Activated CD4-positive, alpha-beta T cell treated with anti-CD3 and anti-CD28 coated beads, Interleukin-2, amount 50 U/mL, for 4 hours (primary cell): ENCODE measurements at regions not wholly inside any gene's neighbourhood (a gene's known extent, or its start where the extent isn't known, plus 50 kb on each side); places are given as distances from the start of the nearest gene placed in this dataset.
A peak's percentile ranks its signal among the peaks of the same experiment; 100 is the strongest.
"Not testable (repeated sequence)": the region's sequence is repeated elsewhere in the genome, so short reads cannot be mapped to it uniquely, and the experiment has no call there.

Source experiments
- DNase-seq, 2 experiments: peaks; one replicate each; pipeline ENCODE4 v3.0.0-alpha.2; 2020

DNA sequence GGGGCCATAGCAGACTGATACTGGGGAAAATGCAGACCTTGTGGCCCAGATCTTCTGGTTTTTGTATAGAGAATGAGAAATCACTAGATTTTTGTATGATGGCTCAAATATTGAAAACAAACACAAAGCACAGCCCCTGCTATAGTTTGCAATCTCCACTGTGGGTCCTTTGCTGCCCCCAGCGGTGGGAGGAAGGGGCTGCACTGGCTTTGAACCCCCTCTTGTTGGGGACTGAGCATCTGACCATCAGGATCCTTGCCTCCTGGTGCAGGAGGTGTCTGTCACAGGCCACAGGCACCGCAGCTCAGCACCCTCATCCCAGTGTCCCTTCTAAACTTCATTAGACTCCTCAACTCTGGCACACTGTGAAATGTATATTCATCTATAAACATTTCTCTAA lies 252.3 kb downstream of the BCL2L11 start:
- DNase-seq: not testable (repeated sequence)

GRCh38 chr2:111373989-111374388 lies 253.3 kb downstream of the BCL2L11 start:
- DNase-seq: not testable (repeated sequence)

DNA sequence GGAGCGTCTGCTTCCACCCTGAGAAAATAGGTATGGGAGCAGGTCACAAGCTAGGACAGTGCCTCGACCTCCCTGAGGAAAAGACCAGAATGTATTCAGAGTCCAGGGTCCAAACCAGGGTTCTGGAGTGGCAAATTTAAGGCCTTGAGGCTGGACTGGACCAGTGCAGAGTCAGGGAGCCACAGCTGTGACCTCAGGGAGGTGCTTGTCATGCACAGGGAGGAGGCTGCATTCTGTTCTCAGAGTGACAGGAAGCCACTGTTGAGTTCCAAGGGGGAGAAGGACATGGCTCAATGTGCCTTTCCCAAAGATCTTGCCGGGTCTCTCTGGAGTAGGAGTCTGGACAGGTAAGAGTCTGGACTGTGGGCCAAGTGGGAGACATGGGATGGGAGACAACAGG lies 254.0 kb downstream of the BCL2L11 start:
- not testable (repeated sequence) for DNase-seq

DNA sequence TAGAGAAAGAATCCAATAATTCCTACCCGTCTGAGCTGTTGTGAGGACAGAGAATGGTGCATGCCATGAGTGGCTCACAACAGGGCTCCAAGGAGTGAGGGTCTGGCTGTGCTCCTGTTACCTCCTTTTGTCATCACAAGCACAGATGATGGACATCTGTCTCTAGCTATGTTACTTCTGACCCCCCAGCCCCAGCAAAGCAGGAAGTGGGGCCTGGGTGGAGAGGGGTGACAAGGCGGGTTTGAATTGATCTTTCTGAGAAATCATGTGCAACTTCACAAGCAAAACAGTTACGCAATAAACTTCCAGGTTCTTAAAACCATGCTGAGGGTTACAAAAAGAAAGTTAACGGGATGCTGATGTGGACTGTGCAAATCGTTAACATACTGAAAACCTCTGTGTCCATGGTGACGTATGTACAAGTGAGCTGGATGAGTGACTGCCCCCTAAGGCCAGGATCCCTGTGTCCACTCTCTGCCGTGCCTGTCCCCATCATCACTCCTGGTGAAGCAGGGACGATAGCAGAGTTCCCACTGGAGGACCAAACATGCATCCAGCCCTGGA lies 254.7 kb downstream of the BCL2L11 start:
- DNase-seq: not testable (repeated sequence)

GRCh38 chr2:111376272-111376970 lies 255.7 kb downstream of the BCL2L11 start:
- not testable (repeated sequence) for DNase-seq

GRCh38 chr2:111376971-111377352 lies 256.2 kb downstream of the BCL2L11 start:
- not testable (repeated sequence) for DNase-seq

GRCh38 chr2:111377386-111377959 lies 256.8 kb downstream of the BCL2L11 start:
- not testable (repeated sequence) for DNase-seq

- not testable (repeated sequence) for DNase-seq
These were observed 257.6 kb downstream of the BCL2L11 start for GRCh38 chr2:111378348-111378747.

GRCh38 chr2:111380733-111381439 lies 260.2 kb downstream of the BCL2L11 start:
- DNase-seq: peak; percentile 34 to 48

DNA sequence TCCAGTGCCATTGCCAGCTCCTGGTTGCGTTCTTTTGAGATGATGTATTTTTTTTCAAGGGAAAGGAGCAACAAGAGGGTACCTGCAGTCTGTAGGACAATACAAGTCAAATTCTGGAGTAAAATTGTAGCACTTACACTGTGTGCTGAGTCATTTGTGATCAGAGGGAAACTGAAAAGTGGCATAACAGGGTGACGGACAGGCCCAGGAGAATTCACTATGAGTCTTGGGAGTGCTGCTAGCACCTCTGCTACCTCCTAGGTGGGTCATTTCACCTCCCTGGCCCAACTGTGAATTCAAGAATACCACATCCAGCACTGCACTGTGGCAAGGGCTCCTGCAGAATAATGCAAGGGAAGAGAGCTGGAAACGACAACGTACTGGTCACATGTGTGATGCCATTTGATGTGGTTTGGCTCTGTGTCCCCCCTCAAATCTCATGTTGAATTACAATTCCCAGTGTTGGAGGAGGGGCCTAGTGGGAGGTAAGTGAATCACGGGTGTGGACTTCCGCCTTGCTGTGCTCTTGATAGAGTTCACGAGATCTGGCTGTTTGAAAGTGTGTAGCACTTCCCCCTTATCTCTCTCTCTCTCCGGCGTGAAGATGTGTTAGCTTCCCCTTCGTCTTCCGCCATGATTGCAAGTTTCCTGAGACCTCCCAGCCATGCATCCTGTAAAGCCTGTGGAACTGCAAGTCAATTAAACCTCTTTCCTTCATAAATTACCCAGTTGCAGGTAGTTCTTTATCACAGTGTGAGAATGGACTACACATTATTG lies 261.0 kb downstream of the BCL2L11 start:
- not testable (repeated sequence) for DNase-seq

- not testable (repeated sequence) for DNase-seq
These were observed 261.8 kb downstream of the BCL2L11 start for GRCh38 chr2:111382507-111382906.

- DNase-seq: not testable (repeated sequence)
These were observed 262.6 kb downstream of the BCL2L11 start for GRCh38 chr2:111383311-111383710.

DNA sequence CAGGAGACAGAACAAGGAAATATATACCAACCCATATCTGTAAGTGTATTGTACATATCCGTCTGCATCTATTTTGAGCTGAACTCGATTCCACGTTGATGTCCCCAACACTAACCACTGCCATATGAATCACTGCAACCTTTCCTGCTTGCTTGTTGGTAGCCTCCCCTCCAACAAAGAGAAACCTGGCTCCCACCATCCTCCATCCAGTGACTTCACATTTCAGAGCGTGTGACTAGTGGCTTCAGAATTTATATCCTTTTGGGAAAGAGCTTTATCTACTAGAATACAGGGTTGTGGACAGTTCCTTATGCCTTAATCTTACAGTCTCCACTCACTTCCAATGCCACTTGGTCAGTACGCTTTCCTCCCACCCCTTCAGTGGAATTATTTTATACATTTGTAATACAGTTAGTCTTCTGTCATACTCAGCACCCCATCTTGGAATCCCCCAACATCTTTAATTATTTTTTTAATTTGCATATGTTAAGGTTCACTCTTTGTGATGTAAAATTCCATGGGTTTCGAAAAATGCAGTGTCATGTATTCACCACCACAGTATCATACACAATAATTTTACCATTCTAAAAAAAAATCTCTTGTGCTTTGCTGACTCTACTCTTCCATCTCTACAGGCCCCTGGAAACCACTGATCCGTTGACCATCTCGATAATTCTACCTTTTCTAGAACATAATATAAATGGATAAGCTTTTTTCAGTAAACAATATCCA lies 264.7 kb downstream of the BCL2L11 start:
- DNase-seq: not testable (repeated sequence)

DNA sequence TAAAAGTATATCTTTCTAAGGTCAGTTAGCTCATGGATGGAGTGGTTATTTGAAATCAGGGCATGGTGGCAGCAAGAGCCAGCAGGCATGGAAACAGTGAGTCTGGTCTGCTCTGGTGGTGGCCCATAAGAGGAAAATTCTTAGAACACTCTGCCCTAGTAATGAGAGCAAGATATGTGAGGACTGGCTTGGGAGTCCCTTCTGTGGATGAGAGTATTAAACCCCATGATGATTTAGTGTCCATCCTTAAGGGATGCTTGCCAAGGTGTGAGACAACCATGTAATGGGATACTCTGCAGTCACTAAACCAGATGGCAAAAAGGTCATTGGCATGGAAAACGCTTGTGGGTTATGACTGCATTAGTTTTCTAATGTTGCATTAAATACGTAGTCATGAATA lies 269.9 kb downstream of the BCL2L11 start:
- DNase-seq: not testable (repeated sequence)

- DNase-seq: peak; percentile 56 to 72
These were observed 274.8 kb downstream of the BCL2L11 start for GRCh38 chr2:111395350-111396128.

DNA sequence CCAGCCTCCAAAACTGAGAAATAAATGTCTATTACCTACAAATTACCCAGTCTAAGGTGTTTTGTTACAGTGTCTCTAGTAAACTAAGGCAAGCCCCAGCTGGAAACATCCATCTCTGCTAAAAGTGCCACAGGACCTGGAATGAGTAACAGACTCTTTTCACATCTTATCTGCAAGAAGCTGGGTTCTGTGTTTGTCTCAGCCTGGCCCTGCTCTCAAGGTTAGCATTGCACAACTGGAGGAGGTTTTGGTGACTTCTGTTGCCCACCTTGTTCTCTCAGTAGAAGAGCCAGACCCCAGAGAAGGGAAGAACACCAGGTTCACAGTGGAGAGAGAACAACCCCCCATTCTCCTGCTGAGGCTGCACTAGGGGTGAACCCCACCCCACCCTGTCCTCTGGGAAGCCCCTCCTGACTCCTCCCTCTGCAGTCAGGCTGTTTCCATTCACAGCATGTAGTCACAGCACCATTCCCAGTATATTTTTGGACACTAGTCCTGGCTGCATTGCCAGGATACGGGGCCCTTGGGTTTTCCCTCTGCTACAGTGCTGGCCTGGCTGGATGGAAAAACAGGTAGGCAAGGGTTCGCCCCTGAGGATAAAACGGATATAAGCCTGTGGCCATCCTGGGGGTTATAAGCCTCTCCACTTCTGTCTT lies 280.0 kb downstream of the BCL2L11 start:
- DNase-seq: not testable (repeated sequence)

GRCh38 chr2:111401270-111402140 lies 280.8 kb downstream of the BCL2L11 start:
- not testable (repeated sequence) for DNase-seq

DNA sequence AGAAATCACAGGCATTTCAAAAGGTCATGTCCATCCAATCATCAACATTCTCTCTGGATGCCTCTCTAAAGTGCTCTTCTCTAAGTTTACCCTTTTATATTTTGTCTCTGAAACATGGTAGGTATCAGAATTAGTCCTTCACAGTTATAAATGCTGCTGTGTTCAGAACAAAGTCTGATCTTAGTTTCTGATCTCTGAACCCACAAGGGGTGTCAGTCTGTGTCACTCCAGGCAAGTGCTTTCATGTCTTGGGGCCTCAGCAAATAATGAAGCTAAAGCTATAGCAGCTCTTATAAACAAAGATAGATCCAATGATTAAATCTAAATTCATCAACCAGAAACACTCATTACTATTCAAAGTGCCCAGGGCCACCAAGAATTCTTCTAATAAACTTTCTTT lies 281.7 kb downstream of the BCL2L11 start:
- DNase-seq: not testable (repeated sequence)

GRCh38 chr2:111403287-111403686 lies 282.6 kb downstream of the BCL2L11 start:
- DNase-seq: not testable (repeated sequence)

GRCh38 chr2:111406616-111407015 lies 285.9 kb downstream of the BCL2L11 start:
- not testable (repeated sequence) for DNase-seq
